ENCODE measurements at regions not wholly inside any gene's neighbourhood (a gene's known extent, or its start where the extent isn't known, plus 50 kb on each side); places are given as distances from the start of the nearest gene placed in this dataset.
"Not testable (repeated sequence)": the region's sequence is repeated elsewhere in the genome, so short reads cannot be mapped to it uniquely, and the experiment has no call there.

DNA sequence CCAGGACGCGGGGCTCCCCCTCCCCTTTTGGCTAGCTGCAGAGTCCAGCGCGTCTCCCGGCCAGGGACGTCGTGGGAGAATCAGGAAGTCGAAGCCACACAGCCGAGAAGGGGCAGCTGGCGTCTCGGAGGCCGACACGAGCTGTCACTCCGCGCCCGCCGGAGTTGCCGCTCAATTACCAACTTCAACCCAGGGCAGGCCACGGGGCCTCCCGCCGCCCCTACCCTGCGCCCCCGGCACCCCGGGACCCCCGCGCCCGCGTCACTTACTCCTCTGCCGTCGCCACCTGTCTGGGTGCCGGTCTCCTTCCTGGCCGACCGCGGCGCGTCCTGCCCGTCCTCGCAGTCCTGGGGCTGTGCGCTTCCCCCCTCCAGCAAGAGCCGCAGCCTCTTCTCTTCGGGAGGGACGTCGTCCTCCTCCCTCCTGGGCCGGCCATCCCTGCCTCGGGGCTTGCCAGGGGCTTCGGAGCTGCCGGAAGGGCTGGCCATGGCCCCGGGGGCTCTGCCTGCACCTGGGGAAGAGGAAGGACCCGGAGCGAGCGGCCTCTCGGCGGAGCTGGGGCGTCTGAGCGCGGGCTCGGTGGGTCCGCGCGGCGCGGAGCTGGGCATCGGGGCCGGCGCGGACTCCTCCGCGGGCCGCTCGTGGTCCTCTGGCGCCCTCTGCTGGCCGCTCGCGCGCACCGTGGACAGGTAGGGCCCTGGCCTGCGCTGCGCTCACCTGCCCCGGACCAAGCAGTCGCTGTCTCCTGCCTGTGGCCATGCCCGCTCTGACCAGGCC lies 65.6 kb upstream of the CLEC6A start:
- not testable (repeated sequence) for DNase-seq (ENCODE audit: low read depth)

DNA sequence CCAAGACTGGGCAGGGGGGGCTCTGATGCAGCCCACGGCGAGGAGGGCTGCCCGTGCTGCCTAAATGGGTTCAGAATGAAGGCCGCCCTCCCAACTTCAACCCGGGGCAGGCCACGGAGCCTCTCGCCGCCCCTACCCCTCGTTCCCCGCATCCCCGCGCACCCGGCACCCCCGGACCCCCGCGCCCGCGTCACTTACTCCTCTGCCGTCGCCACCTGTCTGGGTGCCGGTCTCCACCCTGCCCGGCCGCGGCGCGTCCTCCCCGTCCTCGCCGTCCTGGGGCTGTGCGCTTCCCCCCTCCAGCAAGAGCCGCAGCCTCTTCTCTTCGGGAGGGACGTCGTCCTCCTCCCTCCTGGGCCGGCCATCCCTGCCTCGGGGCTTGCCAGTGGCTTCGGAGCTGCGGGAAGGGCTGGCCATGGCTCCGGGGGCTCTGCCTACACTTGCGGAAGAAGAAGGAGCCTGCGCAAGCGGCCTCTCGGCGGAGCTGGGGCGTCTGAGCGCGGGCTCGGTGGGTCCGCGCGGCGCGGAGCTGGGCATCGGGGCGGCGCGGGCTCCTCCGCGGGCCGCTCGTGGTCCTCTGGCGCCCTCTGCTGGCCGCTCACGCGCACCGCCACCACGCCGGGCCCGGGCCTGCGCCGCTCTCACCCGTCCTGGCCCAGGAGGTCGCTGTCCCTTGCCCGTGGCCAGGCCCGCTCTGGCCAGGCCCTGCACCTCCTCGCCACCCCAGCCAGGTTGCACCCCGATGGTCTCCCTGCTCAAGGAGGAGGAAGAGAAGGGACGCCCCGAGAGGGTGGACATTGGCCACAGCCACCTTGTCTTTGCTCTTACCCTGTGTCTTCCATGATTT lies 59.3 kb upstream of the CLEC6A start:
- DNase-seq (ENCODE audit: low read depth) = peak; percentile 8

DNA sequence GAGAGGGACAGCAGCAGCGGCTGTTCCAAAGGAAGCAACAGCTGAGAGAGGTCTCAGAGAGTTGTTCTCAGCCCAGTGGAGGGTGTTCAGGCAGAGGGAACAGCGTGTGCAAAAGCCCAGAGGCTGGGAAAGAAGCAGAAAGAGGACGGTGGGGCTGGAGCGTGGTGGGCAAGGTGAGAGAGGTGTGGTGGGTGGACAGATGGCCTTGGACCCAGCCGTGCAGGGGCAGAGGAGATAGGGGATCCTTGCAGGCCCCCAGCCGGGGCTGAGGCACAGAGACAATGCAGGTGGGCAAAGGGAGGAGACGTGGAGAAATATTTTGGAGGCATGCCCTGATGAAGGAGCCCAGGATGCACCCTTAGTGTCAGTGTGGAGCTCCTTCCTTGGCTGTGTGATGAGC lies 58.4 kb upstream of the CLEC6A start:
- not testable (repeated sequence) for DNase-seq (ENCODE audit: low read depth)

DNA sequence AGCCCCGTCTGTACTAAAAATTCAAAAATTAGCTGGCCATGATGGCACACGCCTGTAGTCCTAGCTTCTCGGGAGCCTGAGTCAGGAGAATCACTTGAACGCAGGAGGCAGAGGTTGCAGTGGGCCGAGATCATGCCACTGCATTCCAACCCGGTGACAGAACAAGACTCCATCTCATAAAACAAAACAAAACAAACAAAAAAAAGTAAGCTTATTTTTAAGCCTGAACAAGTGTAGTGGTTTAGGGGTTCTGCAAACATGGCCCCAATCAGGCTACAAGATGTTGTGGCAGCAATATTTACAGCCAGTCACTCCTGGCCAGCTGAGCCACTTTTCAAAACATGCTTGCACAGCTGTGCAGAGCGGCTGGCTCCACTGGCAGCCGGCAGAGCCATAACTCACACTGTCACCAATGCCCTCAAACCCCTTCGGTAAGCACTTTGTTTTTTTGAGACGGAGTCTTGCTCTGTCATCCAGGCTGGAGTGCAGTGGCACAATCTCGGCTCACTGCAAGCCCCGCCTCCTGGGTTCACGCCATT lies 56.2 kb upstream of the CLEC6A start:
- peak; percentile 74 for DNase-seq (ENCODE audit: low read depth)

DNA sequence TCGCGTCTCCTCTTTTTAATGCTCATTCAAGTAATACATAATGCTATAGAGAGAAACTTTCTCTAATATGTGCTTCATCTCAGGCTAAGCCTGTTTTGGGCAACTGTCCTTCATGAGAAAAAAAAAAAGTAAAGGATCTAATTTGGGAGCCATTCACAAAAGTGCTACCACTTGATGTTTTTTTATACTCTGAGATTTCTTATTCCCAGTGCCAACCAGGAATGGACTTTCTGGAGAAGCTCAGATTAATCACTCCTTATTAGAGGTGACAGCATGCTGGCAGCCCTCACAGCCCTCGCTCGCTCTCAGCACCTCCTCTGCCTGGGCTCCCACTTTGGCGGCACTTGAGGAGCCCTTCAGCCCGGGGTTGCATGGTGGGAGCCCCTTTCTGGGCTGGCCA lies 51.9 kb upstream of the CLEC6A start:
- DNase-seq (ENCODE audit: low read depth) = not testable (repeated sequence)

DNA sequence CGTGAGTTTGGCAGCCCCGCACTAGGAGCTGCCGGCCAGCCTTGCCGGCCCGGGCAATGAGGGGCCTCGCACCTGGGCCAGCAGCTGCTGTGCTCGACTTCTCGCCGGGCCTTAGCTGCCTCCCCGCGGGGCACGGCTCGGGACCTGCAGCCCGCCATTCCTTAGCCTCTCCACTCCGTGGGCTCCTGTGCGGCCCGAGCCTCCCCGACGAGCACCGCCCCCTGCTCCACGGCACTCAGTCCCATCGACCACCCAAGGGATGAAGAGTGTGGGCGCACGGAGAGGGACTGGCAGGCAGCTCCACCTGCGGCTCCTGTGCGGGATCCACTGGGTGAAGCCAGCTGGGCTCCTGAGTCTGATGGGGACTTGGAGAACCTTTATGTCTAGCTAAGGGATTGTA lies 51.4 kb upstream of the CLEC6A start:
- DNase-seq (ENCODE audit: low read depth) = not testable (repeated sequence)

All from LHCN-M2 (cell line).